Hepatocyte (in vitro differentiated cells): ENCODE measurements at regions not wholly inside any gene's neighbourhood (a gene's known extent, or its start where the extent isn't known, plus 50 kb on each side); places are given as distances from the start of the nearest gene placed in this dataset.

ENCODE experiments used
- DNase-seq: peaks from one replicate; pipeline ENCODE4 v3.0.0-alpha.2; 2016; ENCODE audit warnings: low spot score
- H2AFZ ChIP-seq: fragments of 200-600 bp; sonication (generic); 2 replicates; pipeline ENCODE4 v1.6.0; 2016; ENCODE audit warnings: antibody characterized with exemption, mild to moderate bottlenecking
- H3K27ac ChIP-seq: fragments of 200-600 bp; sonication (generic); 2 replicates; pipeline ENCODE4 v1.5.1; 2016; ENCODE audit warnings: mild to moderate bottlenecking
- H3K27me3 ChIP-seq: fragments of 200-600 bp; sonication (generic); 2 replicates; pipeline ENCODE4 v1.6.1; 2016
- H3K36me3 ChIP-seq: fragments of 200-600 bp; sonication (generic); replicated peaks from 2 replicates; pipeline ENCODE4 v1.5.1; 2016; ENCODE audit warnings: low read depth; ENCODE audit not compliant: insufficient read depth
- H3K4me1 ChIP-seq: fragments of 200-600 bp; sonication (generic); 2 replicates; pipeline ENCODE4 v1.5.1; 2016; ENCODE audit warnings: mild to moderate bottlenecking, moderate library complexity; ENCODE audit not compliant: insufficient read depth
- H3K4me2 ChIP-seq: fragments of 200-600 bp; sonication (generic); 2 replicates; pipeline ENCODE4 v1.6.0; 2016
- H3K4me3 ChIP-seq: fragments of 200-600 bp; sonication (generic); 2 replicates; pipeline ENCODE4 v1.5.1; 2016; ENCODE audit warnings: mild to moderate bottlenecking
- H3K79me2 ChIP-seq: fragments of 200-600 bp; sonication (generic); 2 replicates; pipeline ENCODE4 v1.6.0; 2017; ENCODE audit warnings: mild to moderate bottlenecking
- H3K9me2 ChIP-seq: fragments of 200-600 bp; sonication (generic); replicated peaks from 2 replicates; pipeline ENCODE4 v1.6.0; 2017; ENCODE audit warnings: mild to moderate bottlenecking; ENCODE audit not compliant: insufficient read depth
- H3K9me3 ChIP-seq: fragments of 200-600 bp; sonication (generic); 2 replicates; pipeline ENCODE4 v1.5.1; 2016; ENCODE audit warnings: low read depth, mild to moderate bottlenecking
- H4K20me1 ChIP-seq: fragments of 200-600 bp; sonication (generic); 2 replicates; pipeline ENCODE4 v1.6.0; 2016; ENCODE audit warnings: mild to moderate bottlenecking; ENCODE audit not compliant: insufficient read depth, poor library complexity, severe bottlenecking
- EZH2 ChIP-seq: fragments of 200-600 bp; sonication (generic); IDR thresholded peaks from 2 replicates; pipeline ENCODE4 v1.6.1; 2016; ENCODE audit warnings: antibody characterized with exemption, mild to moderate bottlenecking, borderline replicate concordance
- EZH2phosphoT487 ChIP-seq: fragments of 200-600 bp; sonication (generic); IDR thresholded peaks from one replicate; pipeline ENCODE4 v1.6.1; 2018; ENCODE audit warnings: antibody characterized with exemption, mild to moderate bottlenecking, low read depth, moderate library complexity; ENCODE audit not compliant: unreplicated experiment, severe bottlenecking
- WGBS: methylation state at CpG from one replicate; pipeline ENCODE4 v1.1.6; 2016; ENCODE audit warnings: low lambda C conversion rate; ENCODE audit errors: missing lambda C conversion rate; 5-methylcytosine and 5-hydroxymethylcytosine counted together
- TF ChIP-seq, protein P1 (sequence below): fragments of 200-600 bp; sonication (generic); IDR thresholded peaks from 2 replicates; pipeline ENCODE4 v1.5.1; 2016; ENCODE audit warnings: antibody characterized with exemption, mild to moderate bottlenecking; ENCODE audit not compliant: poor library complexity

DNA sequence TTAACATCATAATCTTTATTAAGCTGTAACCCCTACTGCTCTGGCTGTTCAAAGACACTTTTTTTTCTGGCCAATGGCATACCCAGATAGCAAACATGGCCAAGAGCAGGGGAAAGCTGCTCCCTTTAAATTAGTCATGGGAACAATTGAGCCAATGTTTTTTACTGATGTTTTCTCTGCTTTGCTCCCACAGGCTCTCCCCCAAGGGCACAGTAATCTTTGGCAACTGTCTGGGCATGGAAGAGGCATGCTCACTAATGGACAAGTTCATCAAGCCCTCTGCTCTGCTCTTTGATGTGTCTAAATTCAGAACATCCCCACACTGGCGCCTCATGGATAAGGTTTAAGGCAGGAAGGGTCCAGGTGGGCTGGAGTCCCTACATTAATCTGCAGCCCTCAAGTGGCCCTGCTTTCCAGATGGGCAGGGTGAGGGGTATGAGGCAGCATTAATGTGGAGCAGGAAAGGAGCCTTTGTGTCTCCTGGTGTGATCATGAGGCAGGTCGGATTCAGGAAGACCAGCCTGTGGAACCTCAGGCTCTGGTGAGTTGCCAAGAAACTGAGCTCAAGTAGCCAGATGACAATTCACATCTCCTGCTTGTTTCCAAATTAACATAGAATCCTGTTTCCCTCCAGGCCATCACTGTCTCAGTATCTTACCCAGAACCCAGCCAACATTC lies 227.0 kb upstream of the CST7 start:
- Histone ChIP-seq H3K4me2 (no peak overlapping the region), H3K27me3 (no peaks in the 10 kb centered on the region), H3K27ac (no peak overlapping the region), H3K36me3 (no peaks in the 10 kb centered on the region), H3K9me3 (no peaks in the 10 kb centered on the region), H3K4me1 (no peaks in the 10 kb centered on the region), H3K4me3 (no peak overlapping the region), H2AFZ (no peak overlapping the region), H4K20me1 (no peaks in the 10 kb centered on the region), H3K9me2 (no peaks in the 10 kb centered on the region), H3K79me2 (no peaks in the 10 kb centered on the region)
- no peak for TF ChIP-seq EZH2
- no peak for TF ChIP-seq EZH2phosphoT487
- TF ChIP-seq, protein P1, sequence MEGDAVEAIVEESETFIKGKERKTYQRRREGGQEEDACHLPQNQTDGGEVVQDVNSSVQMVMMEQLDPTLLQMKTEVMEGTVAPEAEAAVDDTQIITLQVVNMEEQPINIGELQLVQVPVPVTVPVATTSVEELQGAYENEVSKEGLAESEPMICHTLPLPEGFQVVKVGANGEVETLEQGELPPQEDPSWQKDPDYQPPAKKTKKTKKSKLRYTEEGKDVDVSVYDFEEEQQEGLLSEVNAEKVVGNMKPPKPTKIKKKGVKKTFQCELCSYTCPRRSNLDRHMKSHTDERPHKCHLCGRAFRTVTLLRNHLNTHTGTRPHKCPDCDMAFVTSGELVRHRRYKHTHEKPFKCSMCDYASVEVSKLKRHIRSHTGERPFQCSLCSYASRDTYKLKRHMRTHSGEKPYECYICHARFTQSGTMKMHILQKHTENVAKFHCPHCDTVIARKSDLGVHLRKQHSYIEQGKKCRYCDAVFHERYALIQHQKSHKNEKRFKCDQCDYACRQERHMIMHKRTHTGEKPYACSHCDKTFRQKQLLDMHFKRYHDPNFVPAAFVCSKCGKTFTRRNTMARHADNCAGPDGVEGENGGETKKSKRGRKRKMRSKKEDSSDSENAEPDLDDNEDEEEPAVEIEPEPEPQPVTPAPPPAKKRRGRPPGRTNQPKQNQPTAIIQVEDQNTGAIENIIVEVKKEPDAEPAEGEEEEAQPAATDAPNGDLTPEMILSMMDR, result no peak
- 74% methylated on average over 2 of the region's 2 CpGs for WGBS
- no peak for DNase-seq

DNA sequence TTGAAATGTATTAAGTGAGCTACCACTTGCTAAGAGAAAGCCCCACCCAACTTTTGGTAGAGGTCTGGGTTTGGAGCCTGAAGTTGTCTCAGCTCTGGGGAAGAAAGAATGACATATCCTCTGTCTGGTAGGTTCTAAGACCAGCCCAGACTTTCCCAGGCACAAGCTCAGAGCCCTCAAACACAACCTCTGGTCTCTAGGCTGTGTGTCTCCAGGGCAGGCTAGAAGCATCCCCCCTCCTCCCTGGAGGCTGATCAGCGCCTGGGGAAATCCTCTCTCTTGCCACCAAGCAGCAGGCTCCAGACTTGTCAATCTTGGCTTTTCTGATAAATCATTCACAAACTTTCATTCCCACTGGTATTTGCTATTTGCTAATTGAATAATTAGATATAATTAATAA lies 226.5 kb upstream of the CST7 start:
- H3K9me3 ChIP-seq, result no peaks in the 10 kb centered on the region
- no peaks in the 10 kb centered on the region for H3K4me1 ChIP-seq
- DNase-seq, result no peak
- H2AFZ ChIP-seq, result no peak overlapping the region
- H3K36me3 ChIP-seq, result no peaks in the 10 kb centered on the region
- H3K79me2 ChIP-seq, result no peaks in the 10 kb centered on the region
- no peak overlapping the region for H3K27ac ChIP-seq
- TF ChIP-seq EZH2phosphoT487, result no peak
- TF ChIP-seq, protein P1, result no peak
- no peak for TF ChIP-seq EZH2
- H4K20me1 ChIP-seq, result no peaks in the 10 kb centered on the region
- H3K9me2 ChIP-seq, result no peaks in the 10 kb centered on the region
- no peak overlapping the region for H3K4me2 ChIP-seq
- WGBS, result 68% methylated on average over 1 of the region's 1 CpG
- no peak overlapping the region for H3K4me3 ChIP-seq
- H3K27me3 ChIP-seq, result no peaks in the 10 kb centered on the region

DNA sequence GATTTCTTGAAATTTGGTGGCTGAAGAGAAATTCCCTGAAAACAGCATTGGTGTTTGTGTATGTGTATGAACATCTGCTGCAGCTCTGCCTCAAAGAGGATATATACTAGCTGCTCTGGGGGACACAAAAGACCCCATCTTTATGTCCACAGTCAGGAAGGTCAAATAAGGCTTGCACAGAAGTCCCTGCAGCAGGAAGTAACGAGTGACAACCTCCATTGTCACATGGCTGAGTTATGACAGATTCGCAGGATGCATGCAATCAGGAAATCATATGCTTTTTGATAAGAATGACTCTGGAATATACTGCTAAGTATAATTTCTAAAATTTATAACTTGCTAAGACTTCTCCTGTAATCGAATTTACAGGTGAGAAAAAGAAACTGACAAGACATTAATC lies 225.9 kb upstream of the CST7 start:
- DNase-seq, result no peak
- H4K20me1 ChIP-seq, result no peaks in the 10 kb centered on the region
- no peak overlapping the region for H3K4me3 ChIP-seq
- H3K79me2 ChIP-seq, result no peaks in the 10 kb centered on the region
- H3K27ac ChIP-seq, result no peak overlapping the region
- H3K4me1 ChIP-seq, result no peaks in the 10 kb centered on the region
- TF ChIP-seq EZH2phosphoT487 (no peak), EZH2 (no peak)
- TF ChIP-seq, protein P1, result no peak
- 82% methylated on average over 3 of the region's 3 CpGs for WGBS
- H3K4me2 ChIP-seq, result no peak overlapping the region
- no peak overlapping the region for H2AFZ ChIP-seq
- no peaks in the 10 kb centered on the region for H3K36me3 ChIP-seq
- H3K9me2 ChIP-seq, result no peaks in the 10 kb centered on the region
- no peaks in the 10 kb centered on the region for H3K9me3 ChIP-seq
- H3K27me3 ChIP-seq, result no peaks in the 10 kb centered on the region
